Parathyroid adenoma (tissue), 2 donors: ENCODE measurements at regions not wholly inside any gene's neighbourhood (a gene's known extent, or its start where the extent isn't known, plus 50 kb on each side); places are given as distances from the start of the nearest gene placed in this dataset.

ENCODE experiments used
- H2AFZ ChIP-seq: fragments of 300-600 bp; sonication (generic); one replicate; pipeline ENCODE4 v1.7.0; 2017; ENCODE audit warnings: antibody characterized with exemption, mild to moderate bottlenecking
- H3K27ac ChIP-seq: fragments of 300-600 bp; sonication (generic); one replicate; pipeline ENCODE4 v1.7.0; 2017
- H3K27me3 ChIP-seq: fragments of 300-600 bp; sonication (generic); one replicate; pipeline ENCODE4 v1.7.0; 2017; ENCODE audit warnings: low read length; ENCODE audit not compliant: control insufficient read depth, insufficient read depth
- H3K36me3 ChIP-seq: fragments of 300-600 bp; sonication (generic); one replicate; pipeline ENCODE4 v1.7.0; 2017; ENCODE audit warnings: low read length; ENCODE audit not compliant: control insufficient read depth, insufficient read depth
- H3K4me1 ChIP-seq: fragments of 300-600 bp; sonication (generic); one replicate; pipeline ENCODE4 v1.7.0; 2017; ENCODE audit warnings: control low read depth
- H3K4me2 ChIP-seq: fragments of 300-600 bp; sonication (generic); one replicate; pipeline ENCODE4 v1.7.0; 2017; ENCODE audit warnings: low read length
- H3K4me3 ChIP-seq: fragments of 300-600 bp; sonication (generic); one replicate; pipeline ENCODE4 v1.7.0; 2017; ENCODE audit warnings: low read depth, low read length
- H3K79me2 ChIP-seq: fragments of 300-600 bp; sonication (generic); one replicate; pipeline ENCODE4 v1.7.0; 2017; ENCODE audit warnings: control low read depth
- H3K9ac ChIP-seq: fragments of 300-600 bp; sonication (generic); one replicate; pipeline ENCODE4 v1.7.0; 2017; ENCODE audit warnings: mild to moderate bottlenecking
- H3K9me3 ChIP-seq: fragments of 300-600 bp; sonication (generic); one replicate; pipeline ENCODE4 v1.7.0; 2017; ENCODE audit warnings: low read length; ENCODE audit not compliant: control insufficient read depth
- CTCF ChIP-seq: fragments of 300-600 bp; sonication (generic); IDR thresholded peaks from one replicate; pipeline ENCODE4 v1.7.0; 2017; ENCODE audit warnings: antibody characterized with exemption, mild to moderate bottlenecking
- donor health status: primary hyperparathyroidism.

DNA sequence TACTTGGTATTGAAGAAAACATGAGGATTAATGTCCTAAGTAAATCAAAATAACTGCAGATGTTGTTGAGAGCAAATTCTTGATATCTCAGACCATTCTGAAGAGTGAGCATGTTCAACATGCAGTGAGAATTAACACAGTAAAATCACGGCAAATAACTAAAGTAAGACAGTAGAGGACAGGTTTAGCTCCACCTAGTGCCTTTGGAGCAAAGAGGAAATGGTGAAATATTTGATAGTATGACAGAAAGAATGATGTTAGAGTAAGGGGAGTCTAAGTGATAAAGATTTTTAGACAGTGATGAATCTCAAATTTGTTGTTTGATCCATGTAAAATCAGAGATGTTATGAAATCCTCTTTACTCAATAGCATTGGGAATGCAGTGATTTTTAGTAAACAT lies 424.2 kb downstream of the TMEM161B start:
- no peak for TF ChIP-seq CTCF
- Histone ChIP-seq H3K9me3 (no peaks in the 10 kb centered on the region), H3K36me3 (no peaks in the 10 kb centered on the region), H3K4me2 (no peak overlapping the region), H3K27me3 (no peaks in the 10 kb centered on the region), H3K4me1 (no peaks in the 10 kb centered on the region), H3K79me2 (no peaks in the 10 kb centered on the region), H3K4me3 (no peak overlapping the region), H2AFZ (no peak overlapping the region), H3K27ac (no peak overlapping the region), H3K9ac (no peak overlapping the region)

GRCh38 chr5:87836696-87837095 lies 424.0 kb upstream of the CCNH start:
- H3K79me2 ChIP-seq: no peaks in the 10 kb centered on the region
- H3K4me3 ChIP-seq: no peak overlapping the region
- no peaks in the 10 kb centered on the region for H3K27me3 ChIP-seq
- H3K4me2 ChIP-seq: no peak overlapping the region
- no peak overlapping the region for H3K9ac ChIP-seq
- no peaks in the 10 kb centered on the region for H3K4me1 ChIP-seq
- no peak overlapping the region for H2AFZ ChIP-seq
- no peaks in the 10 kb centered on the region for H3K36me3 ChIP-seq
- H3K27ac ChIP-seq: no peak overlapping the region
- no peak for TF ChIP-seq CTCF
- H3K9me3 ChIP-seq: no peaks in the 10 kb centered on the region

DNA sequence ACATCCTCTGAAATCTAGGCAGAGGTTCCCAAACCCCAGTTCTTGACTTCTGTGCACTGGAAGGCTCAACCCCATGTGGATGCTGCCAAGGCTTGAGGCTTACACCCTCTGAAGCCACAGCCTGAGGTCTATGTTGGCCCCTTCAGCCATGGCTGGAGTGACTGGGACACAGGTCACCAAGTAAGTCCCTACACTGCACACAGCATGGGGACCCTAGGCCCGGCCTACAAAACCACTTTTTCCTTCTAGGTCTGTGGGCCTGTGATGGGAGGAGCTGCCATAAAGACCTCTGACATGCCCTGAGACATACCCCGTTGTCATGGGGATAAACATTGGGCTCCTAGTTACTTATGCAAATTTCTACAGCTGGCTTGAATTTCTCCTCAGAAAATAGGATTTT lies 418.8 kb upstream of the CCNH start:
- Histone ChIP-seq H3K4me3 (no peak overlapping the region), H3K9me3 (no peaks in the 10 kb centered on the region), H3K79me2 (no peaks in the 10 kb centered on the region), H3K4me1 (no peaks in the 10 kb centered on the region), H3K4me2 (no peak overlapping the region), H3K27me3 (no peaks in the 10 kb centered on the region), H2AFZ (no peak overlapping the region), H3K27ac (no peak overlapping the region), H3K36me3 (no peaks in the 10 kb centered on the region), H3K9ac (no peak overlapping the region)
- TF ChIP-seq CTCF: no peak

DNA sequence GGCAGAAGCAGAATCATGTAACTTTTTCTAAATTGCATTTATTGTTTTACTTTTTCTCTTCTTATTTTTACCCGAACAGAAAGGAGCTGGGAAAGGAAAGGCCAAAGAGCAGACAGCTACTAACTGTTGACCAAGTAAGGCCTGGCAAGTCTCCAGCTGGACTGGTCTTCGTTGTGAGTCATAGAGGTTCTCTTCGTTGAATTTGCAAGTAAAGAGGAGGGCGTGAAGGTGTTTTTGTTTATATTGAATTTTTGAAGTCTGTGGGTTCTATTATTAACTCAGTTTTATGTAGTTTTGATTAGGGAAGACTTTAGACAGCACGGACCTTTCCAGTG lies 416.5 kb upstream of the CCNH start:
- Histone ChIP-seq H3K4me3 (no peak overlapping the region), H2AFZ (no peak overlapping the region), H3K79me2 (no peaks in the 10 kb centered on the region), H3K27me3 (no peaks in the 10 kb centered on the region), H3K4me2 (no peak overlapping the region), H3K9me3 (no peaks in the 10 kb centered on the region), H3K36me3 (no peaks in the 10 kb centered on the region), H3K4me1 (no peaks in the 10 kb centered on the region), H3K27ac (no peak overlapping the region), H3K9ac (no peak overlapping the region)
- TF ChIP-seq CTCF: no peak

GRCh38 chr5:87828545-87829216 lies 416.0 kb upstream of the CCNH start:
- Histone ChIP-seq H3K27ac (no peak overlapping the region), H3K27me3 (no peaks in the 10 kb centered on the region), H3K4me3 (no peak overlapping the region), H3K4me1 (no peaks in the 10 kb centered on the region), H3K79me2 (no peaks in the 10 kb centered on the region), H3K9me3 (no peaks in the 10 kb centered on the region), H3K9ac (no peak overlapping the region), H3K36me3 (no peaks in the 10 kb centered on the region), H2AFZ (no peak overlapping the region), H3K4me2 (no peak overlapping the region)
- TF ChIP-seq CTCF: no peak
